NCI-H1105 treated with DMSO at 0.1 percent for 48 hours (cell line): ENCODE measurements at regions not wholly inside any gene's neighbourhood (a gene's known extent, or its start where the extent isn't known, plus 50 kb on each side); places are given as distances from the start of the nearest gene placed in this dataset.
"Not testable (repeated sequence)": the region's sequence is repeated elsewhere in the genome, so short reads cannot be mapped to it uniquely, and the experiment has no call there.

Source experiments
- DNase-seq: peaks from one replicate; lab custom pipeline; 2025; lab: John Stamatoyannopoulos, UW

DNA sequence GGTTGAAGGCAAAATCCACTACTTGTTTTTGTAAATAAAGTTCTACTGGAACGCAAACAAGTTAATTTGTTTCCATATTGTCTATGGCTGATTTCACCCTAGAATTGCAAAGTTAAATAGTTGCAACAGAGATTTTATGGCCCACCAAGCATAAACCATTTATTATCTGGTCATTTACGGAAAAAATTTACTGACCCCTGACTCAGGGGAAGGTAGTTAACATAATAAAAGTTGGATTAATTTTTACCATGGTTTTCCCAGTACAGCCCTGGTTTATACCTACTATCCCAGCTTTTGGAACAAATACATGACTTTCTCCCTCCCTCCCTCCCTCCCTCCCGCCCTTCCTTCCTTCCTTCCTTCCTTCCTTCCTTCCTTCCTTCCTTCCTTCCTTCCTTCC lies 588.9 kb upstream of the TMEFF2 start:
- no peak for DNase-seq

DNA sequence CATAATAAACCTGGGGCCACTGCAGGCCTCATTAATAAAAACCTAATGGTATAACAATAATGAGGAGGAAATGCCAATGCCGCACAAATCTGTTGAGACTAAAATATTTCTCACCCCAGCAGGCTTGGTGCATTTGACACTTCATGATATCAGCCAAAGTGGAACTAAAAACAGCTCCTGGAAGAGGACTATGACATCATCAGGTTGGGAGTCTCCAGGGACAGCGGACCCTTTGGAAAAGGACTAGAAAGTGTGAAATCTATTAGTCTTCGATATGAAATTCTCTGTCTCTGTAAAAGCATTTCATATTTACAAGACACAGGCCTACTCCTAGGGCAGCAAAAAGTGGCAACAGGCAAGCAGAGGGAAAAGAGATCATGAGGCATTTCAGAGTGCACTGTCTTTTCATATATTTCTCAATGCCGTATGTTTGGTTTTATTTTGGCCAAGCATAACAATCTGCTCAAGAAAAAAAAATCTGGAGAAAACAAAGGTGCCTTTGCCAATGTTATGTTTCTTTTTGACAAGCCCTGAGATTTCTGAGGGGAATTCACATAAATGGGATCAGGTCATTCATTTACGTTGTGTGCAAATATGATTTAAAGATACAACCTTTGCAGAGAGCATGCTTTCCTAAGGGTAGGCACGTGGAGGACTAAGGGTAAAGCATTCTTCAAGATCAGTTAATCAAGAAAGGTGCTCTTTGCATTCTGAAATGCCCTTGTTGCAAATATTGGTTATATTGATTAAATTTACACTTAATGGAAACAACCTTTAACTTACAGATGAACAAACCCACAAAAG lies 580.9 kb upstream of the TMEFF2 start:
- DNase-seq = no peak

DNA sequence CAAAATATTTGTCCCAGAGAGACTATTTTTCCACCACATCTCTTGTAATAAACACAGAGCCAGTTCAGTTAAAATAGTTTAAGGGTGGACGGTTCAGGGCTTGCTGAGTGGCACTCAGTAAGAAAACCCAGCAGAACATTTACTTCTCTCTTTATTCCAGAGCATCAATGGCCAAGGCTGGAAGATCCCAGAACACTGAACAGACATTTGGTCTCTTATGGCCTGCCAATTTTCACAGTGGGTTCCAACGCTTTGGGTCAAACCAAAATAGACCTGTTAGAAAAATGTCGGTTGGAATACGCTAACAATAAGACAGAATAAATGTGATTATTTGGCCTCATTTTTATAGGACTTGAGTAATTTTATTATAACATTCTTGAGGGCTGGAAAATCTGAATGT lies 580.3 kb upstream of the TMEFF2 start:
- no peak for DNase-seq

DNA sequence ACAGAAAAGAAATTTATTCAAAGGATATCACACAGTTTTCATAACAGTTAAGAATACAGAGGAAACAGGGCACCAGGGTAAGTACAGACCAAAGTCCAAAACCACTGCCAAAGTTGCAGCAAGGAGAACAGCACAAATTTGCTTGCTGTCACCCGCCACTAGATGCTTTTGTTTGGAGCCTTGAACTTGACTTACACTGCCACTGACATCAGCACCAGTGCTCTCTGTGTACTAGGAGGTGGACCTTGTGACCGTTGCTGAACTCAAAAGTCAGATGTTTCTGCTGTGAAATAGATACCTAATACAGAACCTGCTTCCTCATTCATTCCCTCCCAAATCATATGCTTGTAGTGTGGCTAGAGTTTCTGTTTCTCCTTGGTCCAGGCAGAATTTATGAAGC lies 578.3 kb upstream of the TMEFF2 start:
- no peak for DNase-seq

DNA sequence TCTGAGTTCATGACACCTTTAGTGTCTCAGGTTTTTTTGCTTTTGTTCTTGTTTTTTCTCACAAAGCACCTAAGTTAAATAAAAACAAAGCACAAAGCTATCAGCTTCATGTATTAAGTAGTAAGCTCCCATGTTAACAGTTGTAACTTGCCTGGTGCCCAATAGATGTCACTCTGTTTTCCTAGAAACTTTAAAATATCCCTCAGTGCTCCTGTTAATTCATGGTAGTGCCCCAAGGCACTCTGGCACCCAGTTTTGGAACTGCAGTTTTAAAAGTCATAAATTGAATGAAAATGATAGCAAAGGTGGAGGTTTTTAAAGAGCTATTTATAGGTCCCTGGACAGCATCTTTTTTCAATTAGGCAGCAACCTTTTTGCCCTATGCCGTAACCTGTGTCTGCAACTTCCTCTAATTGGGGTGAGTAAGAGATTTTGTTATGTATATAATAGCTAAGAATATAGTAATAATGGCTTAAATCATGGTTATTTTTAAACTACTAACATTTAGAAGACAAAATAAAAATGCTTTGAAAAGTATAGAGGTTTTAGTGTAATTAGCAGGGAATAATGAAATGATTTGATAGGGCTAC lies 555.0 kb upstream of the TMEFF2 start:
- peak; percentile 44 for DNase-seq

DNA sequence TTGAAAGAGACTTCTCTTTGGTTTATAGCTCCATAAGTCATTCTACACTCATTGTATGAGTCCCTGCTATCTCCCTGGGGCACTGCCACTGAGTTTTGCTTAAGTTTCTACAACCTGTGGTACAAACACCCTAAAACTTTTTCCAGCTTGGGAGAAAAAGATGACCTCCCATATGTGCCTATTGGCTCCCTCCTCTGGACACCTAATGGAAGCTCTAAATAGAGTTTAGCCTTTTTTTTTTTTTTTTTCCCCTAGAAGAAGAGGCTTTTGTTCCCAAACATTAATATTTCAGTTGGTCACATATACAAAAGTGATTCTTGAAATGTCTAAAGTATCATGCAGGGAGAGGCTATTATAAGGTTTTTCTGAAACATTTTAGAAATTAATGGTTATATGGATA lies 547.2 kb upstream of the TMEFF2 start:
- no peak for DNase-seq

DNA sequence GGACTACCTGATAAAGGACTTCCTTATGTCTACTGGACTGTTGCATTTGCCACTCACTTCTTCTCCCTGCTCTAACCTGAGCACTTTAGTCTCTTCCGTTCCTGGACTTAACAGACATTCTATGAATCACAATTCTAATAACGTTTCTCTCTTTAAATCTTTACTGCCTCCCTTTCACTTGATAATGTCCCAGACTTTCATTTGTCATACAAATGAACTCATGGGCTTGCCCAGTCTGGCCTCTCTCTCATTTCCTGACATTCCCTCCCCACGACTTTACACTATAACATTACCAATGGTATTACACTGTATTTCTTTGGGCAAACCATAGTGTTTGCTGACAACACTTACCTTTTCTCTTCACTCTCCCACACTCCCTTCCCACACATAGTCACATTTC lies 540.7 kb upstream of the TMEFF2 start:
- DNase-seq = no peak

DNA sequence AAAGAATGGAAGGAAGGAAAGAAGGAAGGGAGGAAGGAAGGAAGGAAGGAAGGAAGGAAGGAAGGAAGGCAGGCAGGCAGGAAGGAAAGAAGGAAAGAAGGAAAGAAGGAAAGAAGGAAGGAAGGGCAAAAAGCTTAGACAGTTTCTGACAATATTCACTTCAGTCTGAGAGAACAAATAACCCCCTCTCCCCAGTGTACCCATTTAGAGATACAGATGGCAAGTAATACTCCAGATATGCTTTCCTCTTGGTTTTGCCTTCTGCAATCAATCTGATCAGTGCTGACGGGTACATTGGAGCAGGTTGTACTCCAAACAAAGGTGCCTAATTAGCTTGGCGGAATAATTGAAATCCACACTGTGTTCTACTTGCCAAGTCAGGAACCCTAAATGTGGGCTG lies 534.6 kb upstream of the TMEFF2 start:
- no peak for DNase-seq

DNA sequence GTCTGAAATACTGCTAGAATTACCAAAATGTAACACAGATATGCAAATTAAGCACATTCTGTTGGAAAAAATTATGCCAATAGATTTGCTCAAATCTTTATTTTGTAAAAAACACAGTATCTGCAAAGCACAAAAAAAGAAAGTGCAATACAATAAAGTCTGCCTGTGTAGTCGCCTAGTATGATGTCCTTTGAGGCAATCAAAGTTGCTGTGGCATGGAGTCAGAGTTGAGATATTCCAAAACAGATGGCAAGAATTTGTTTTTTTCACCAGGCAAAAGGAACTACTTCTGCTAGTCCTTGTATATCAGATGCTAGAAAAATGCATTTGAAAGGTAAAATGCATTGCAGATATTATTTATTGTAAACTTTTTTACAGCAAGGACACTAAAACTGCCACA lies 531.3 kb upstream of the TMEFF2 start:
- DNase-seq = no peak

DNA sequence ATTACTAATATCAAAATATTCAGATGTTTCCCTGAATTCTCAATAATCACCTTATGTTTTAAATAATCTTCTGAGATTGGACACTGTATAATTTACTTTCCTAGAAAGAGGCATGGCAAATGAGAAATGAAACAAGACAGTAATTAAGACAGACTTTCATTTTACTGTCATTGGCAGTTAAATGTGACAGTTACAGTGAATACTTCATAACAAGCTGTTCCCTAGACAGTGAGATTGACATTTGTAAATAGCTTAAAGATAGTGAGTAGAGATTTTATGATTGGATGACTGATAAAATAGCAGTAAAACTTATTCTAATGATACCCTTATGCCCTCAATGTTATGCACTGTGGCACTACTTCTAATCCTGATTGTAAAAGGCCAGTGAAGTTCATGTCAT lies 524.9 kb upstream of the TMEFF2 start:
- DNase-seq = no peak

DNA sequence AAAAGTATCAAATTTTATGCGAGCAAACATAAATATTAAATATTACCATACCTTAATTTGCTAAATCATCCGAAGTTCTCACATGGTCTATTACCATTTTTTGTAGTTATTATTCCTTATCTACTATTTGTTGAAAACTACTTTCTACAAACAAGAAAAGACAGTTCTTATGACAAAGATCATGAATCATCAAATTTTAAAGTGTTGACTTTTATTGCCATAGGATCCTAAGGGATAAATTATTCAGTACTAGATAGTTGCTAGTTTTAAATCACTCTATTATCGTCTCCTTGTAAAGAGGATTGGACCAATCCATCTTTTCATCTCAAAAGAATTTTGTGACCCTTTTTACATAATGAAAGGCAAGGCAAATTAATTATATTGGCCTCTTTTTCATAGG lies 523.6 kb upstream of the TMEFF2 start:
- DNase-seq = no peak

DNA sequence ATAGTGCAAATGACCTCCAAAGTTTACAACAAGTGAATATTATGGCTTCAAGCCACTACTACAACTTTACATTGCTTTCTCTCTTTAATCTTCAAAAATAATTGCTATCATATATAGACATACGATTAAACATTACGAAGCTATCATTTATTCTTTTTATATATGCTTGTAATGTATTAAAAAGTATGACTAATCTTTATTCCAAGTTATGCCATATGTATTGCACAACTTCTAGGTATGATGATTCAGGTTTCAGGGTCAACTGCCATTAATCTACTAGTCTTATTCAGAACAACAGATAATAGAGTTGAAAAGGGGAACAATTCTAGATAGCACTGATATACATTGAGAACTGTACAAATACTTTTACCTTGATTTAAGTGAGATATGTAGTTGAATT lies 506.2 kb upstream of the TMEFF2 start:
- no peak for DNase-seq

DNA sequence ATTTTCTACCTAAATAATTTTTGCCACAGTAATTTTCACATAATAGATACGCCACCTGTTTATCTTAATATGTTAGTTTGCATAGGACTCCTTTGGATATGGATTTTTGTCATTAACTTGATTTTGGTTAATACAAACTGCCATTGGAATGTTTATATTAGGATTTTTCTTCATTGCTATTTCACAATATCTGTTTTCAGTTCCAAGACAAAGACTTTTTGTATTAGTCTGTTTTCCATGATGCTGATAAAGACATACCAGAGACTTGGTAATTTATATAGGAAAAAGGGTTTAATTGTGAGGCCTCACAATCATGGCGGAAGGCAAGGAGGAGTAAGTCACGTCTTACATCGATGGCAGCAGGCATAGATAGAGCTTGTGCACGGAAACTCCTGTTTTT lies 503.1 kb upstream of the TMEFF2 start:
- no peak for DNase-seq

DNA sequence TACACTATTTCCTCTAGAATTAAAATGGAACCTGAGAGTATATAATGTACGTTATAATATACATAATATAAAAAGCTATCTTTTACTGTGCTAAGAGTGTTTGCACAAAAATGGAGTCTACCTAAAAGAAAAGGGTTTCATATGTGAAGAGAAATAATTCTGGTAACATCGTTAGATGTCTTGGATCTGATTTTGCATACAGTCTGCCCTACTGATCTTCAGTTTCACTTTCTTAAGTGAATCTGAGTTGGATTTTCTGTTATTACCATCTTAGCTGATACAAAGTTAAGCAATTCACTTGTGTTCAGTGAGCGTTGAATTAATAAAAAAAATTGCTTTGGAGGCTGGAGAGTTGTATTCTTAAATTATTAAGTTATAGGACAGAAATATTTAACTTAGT lies 502.1 kb upstream of the TMEFF2 start:
- DNase-seq = no peak

DNA sequence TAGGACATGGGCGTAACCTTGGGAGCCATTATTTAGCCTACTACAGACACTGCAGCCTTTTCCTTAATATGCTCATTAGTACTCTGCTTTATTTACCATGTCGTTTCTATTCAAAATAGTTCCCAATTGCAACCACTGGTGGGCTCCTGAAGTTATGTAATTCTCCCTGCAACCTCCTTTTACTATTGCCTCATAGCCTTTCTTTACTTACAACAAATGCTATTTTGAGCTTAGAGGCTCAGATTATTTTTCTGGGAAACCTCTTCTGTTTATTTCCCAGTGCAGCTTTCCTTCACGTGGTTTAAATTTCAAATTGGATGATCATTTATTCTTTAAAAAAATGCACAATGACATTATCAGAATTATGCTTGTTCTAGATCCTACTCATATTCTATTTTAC lies 492.3 kb upstream of the TMEFF2 start:
- no peak for DNase-seq

DNA sequence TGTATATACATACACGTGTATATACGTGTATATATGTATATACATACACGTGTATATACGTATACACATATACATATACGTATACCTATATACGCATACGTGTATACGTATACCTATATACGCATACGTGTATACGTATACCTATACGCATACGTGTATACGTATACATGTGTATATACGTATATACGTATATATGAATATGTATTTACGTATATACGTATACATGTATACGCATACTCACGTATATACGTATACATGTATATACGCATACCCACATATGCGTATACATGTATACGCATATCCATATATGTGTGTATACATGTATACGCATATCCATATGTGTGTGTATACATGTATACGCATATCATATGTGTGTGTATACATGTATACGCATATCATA lies 487.8 kb upstream of the TMEFF2 start:
- DNase-seq = not testable (repeated sequence)

DNA sequence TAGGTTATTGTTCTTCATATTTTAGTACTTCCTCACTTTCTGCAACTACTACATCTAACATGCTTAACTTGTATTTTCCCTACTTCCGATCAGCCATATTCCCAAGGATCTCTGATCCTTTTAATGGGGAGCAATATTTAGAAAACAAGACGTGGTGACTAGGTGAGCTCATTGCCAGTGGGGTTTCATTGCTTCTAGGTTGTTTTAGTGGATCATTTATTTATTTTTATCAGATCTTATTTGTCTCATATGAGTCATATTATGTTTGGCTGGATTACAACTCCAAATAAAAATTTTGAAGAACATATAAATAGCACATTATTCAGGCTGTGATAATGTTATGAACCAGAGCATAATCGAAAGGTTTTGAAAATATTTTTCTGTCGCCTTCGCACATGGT lies 480.9 kb upstream of the TMEFF2 start:
- DNase-seq = no peak

DNA sequence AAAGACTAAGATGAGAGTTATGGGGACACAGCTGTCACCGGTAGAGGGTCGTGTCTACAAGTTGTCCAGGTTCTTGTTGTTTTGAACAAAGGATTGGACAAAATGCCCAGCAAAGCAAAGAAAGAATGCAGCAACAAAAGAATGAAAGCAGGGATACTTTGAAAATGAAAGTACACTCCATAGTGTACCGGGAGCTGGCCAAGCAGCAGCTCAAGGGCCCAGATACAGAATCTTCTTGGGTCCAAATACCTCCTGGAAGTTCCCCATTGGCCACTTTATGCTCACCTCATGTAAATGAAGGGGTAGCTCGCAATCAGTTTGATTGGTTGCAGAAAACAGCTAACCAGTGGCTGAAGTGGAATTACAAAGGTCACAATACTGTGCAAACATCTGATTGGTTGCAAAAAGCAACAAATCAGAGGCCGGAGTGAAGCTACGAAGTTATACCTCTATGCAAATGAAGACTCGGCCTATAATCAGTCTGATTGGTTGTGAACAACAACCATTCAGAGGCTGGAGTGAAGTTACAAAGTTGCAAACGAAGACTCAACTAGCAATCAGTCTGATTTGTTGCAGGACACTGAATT lies 474.9 kb upstream of the TMEFF2 start:
- DNase-seq = no peak

DNA sequence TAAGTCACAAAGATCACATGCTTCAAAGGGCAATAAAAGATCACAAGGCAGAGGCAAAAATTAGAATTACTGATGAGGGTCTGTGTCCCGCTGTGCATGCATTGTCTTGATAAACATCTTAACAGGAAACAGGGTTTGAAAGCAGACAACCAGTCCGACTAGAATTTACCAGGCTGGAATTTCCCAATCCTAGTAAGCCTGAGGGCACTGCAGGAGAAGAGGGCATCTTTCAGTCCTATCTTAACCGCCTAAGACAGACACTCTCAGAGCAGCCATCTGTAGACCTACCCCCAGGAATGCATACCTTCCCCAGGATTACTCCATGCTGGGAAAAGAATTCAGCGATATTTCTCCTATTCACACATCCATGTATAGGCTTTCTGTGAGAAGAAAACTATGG lies 465.8 kb upstream of the TMEFF2 start:
- not testable (repeated sequence) for DNase-seq

DNA sequence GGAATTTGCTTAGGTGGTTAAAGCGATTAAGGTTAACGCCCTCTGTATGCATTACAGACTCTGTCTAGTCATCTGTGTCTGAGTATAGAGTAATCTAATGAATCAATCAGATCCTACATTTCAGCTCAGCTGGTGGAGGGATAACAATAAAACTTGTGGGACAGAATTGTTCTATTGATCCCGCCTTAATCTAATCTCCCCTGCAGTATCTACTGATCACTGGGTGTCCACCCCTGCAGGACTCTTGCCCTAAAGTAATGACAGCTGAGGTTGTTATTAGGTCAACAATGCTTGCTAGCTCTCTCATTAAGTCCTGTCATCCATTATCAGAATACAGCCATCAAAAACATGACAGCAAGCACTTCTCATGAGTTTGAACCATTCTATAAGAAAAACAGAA lies 462.6 kb upstream of the TMEFF2 start:
- peak; percentile 49 for DNase-seq

DNA sequence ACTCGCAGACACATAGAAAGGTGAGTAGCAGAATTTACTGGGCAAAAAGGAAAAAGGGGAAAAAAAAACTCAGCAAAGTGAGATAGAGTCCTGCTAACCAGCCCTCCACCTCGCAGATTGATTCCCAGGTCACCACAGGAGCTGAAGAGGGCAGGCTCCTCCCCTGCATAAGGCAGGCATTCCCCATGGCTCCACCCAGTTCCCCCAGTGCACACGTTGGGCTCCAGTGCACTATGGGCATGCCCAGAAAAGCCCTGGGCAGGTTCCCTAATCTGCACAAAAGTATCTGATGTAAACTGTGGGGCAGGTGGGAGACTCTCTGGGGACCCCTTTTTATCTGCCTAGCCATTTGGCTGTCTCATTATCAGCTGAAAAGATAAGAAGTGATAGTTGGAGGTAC lies 461.2 kb upstream of the TMEFF2 start:
- DNase-seq = no peak

DNA sequence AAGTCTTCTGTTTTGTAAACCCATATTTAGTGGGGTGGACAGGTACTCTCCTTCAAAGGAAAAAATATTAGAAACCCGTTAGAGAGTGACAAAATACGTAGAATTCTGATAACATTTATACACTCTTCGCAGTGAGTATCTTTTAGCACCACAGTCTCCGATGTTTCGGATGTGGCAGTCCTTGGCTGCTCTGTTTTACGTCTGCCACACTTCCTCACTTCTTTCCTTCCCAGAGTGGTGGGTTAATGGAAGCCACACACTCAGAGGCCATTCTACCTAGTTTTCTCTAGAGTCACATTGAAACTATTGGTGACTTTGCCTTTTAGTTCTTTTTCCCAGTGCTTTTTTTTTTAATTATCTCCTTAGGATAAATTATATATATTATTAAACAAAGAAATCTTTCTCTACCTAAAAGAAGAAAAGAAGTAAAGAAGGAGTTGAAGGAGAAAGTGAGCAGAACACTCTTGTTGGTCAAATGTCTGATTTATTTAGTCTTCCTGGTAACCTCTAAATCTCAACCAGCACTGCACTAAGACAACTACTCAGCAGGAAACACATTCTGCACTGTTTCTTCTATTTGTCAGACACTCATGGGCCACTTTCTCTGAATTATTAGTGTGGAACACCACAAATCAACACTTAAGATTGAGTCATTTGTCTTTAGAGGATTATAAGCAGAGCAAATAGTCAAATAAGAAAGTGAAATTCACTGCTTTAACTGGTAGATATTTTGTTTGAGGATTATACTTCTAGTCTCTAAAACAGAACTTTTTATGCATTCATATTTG lies 451.3 kb upstream of the TMEFF2 start:
- DNase-seq = no peak

DNA sequence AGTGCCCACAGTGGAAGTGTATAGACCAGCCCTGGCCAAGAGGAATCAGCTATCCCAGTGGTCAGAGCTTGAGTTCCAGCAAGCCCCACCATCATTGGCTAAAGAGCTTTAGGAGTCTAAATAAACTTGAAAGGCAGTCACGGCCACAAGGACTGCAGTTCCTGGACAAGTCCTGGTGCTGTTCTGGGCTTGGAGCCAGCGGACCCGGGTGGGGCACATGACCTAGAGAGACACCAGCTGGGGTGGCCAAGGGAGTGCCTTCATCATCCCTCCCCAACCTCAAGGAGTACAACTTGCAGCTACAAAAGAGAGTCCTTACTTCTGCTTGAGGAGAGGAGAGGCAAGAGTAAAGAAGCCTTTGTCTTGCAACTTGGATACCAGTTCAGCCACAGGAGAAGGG lies 439.8 kb upstream of the TMEFF2 start:
- DNase-seq = no peak
